ENCODE measurements at regions not wholly inside any gene's neighbourhood (a gene's known extent, or its start where the extent isn't known, plus 50 kb on each side); places are given as distances from the start of the nearest gene placed in this dataset.

DNA sequence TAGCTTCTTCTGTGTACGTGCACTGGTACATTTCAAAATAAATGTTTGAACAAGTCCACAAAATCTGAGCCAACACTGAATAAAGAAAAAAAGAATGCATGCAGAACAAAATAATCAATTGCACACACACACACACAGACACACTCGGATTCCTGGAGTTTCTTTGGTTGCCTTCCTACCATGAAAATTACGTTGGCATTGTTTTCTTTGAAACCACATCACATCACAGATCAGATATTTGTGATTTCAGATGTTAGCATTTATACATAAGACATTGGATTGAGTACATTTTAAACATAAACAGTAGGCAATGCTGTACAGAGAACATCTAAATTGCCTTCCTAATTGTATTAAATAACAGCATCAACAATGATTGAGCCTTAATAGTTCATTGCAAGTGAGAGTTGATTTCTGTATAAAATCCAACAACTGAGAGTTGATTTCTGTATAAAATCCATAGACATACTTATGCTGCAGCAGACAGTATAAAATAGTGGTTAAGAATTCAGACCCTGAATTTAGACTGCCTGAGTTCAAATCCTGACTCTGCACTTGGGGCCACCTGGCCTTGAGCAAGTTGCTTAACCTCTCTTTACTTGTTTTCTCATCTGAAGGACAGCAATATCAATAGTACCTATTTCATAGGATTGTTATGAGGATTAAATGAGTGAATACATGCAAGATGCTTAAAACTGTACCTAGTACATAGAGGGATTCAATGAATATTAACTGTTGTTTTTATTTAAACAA is 101.7 kb upstream of the IFNE start:
- ATAC-seq, result no peak
- H3K9me3 ChIP-seq, result no peaks in the 10 kb centered on the region
- 44 to 53% methylated on average over 3 of the region's 3 CpGs for WGBS, 2 donors (ENCODE audit: low coverage in 1 of 2)

DNA sequence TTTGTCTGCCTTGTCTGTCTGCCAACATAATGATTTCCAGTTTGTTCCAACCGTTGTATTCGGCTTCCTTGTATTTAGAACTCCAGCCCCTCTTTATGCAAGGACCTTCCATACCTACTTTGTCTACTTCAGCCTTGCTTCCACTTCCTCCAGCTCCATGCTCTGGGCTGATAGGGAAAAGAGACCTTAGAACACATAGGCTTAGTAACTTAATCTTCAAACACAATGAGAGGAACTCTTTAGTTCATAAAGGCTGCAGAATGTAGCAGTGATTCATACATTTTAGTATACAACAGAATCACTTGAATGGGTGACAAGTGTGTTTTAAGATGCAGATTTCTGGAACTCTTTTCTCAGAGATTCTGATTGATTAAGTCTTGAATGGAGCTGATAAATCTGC is 102.8 kb upstream of the IFNE start:
- ATAC-seq, result no peak
- Histone ChIP-seq H3K4me3 (no peak overlapping the region), H3K36me3 (no peaks in the 10 kb centered on the region), H3K27ac (no peak overlapping the region), H3K4me1 (no peaks in the 10 kb centered on the region), H3K27me3 (no peaks in the 10 kb centered on the region), H3K9me3 (no peaks in the 10 kb centered on the region)
- 69 to 88% methylated on average over 2 of the region's 2 CpGs for WGBS, 2 donors (ENCODE audit: low coverage in 1 of 2)
- TF ChIP-seq POLR2AphosphoS5 (IDR thresholded peaks at IDR 0.05) (no peak), EP300 (IDR thresholded peaks at IDR 0.05) (no peak), POLR2A (IDR thresholded peaks at IDR 0.05) (no peak)
- TF ChIP-seq, protein P1, sequence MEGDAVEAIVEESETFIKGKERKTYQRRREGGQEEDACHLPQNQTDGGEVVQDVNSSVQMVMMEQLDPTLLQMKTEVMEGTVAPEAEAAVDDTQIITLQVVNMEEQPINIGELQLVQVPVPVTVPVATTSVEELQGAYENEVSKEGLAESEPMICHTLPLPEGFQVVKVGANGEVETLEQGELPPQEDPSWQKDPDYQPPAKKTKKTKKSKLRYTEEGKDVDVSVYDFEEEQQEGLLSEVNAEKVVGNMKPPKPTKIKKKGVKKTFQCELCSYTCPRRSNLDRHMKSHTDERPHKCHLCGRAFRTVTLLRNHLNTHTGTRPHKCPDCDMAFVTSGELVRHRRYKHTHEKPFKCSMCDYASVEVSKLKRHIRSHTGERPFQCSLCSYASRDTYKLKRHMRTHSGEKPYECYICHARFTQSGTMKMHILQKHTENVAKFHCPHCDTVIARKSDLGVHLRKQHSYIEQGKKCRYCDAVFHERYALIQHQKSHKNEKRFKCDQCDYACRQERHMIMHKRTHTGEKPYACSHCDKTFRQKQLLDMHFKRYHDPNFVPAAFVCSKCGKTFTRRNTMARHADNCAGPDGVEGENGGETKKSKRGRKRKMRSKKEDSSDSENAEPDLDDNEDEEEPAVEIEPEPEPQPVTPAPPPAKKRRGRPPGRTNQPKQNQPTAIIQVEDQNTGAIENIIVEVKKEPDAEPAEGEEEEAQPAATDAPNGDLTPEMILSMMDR (IDR thresholded peaks at IDR 0.05), result no peak

More for the DNA sequence above, 101.7 kb upstream of the IFNE start:
- H3K36me3 ChIP-seq, result no peaks in the 10 kb centered on the region
- H3K4me1 ChIP-seq, result no peaks in the 10 kb centered on the region
- H3K27me3 ChIP-seq, result no peaks in the 10 kb centered on the region
- H3K27ac ChIP-seq, result no peak overlapping the region
- TF ChIP-seq POLR2A (IDR thresholded peaks at IDR 0.05) (no peak), EP300 (IDR thresholded peaks at IDR 0.05) (no peak), POLR2AphosphoS5 (IDR thresholded peaks at IDR 0.05) (no peak)
- TF ChIP-seq, protein P1 (IDR thresholded peaks at IDR 0.05), result no peak
- no peak overlapping the region for H3K4me3 ChIP-seq

- 84% methylated on average over 3 to 5 of the region's 6 CpGs for WGBS, 2 donors (ENCODE audit: low coverage in 1 of 2)
- H3K36me3 ChIP-seq, result no peaks in the 10 kb centered on the region
- H3K4me1 ChIP-seq, result no peaks in the 10 kb centered on the region
- no peak overlapping the region for H3K4me3 ChIP-seq
- H3K27ac ChIP-seq, result no peak overlapping the region
- no peaks in the 10 kb centered on the region for H3K9me3 ChIP-seq
- H3K27me3 ChIP-seq, result no peaks in the 10 kb centered on the region
- no peak for ATAC-seq
- TF ChIP-seq POLR2A (IDR thresholded peaks at IDR 0.05) (no peak), POLR2AphosphoS5 (IDR thresholded peaks at IDR 0.05) (no peak), EP300 (IDR thresholded peaks at IDR 0.05) (no peak)
- TF ChIP-seq, protein P1 (IDR thresholded peaks at IDR 0.05), result no peak
Observed at GRCh38 chr9:21585756-21586752, 103.9 kb upstream of the IFNE start.

GRCh38 chr9:21589344-21590056 is 107.4 kb upstream of the IFNE start:
- H3K36me3 ChIP-seq, result no peaks in the 10 kb centered on the region
- TF ChIP-seq EP300 (IDR thresholded peaks at IDR 0.05) (no peak), POLR2AphosphoS5 (IDR thresholded peaks at IDR 0.05) (no peak), POLR2A (IDR thresholded peaks at IDR 0.05) (no peak)
- TF ChIP-seq, protein P1 (IDR thresholded peaks at IDR 0.05), result no peak

More at GRCh38 chr9:21589344-21590056, 107.4 kb upstream of the IFNE start:
- ATAC-seq, result no peak
- WGBS, 2 donors (ENCODE audit: low coverage in 1 of 2), result 85% methylated on average over 4 of the region's 8 CpGs; no CpG with 5 or more reads in 1 of the 2 donors
- Histone ChIP-seq H3K4me3 (no peak overlapping the region), H3K9me3 (no peaks in the 10 kb centered on the region), H3K27ac (no peak overlapping the region), H3K4me1 (no peaks in the 10 kb centered on the region), H3K27me3 (no peaks in the 10 kb centered on the region)

All from gastroesophageal sphincter (tissue), 4 donors.